Bronchial epithelial cell (primary cell): ENCODE measurements at regions not wholly inside any gene's neighbourhood (a gene's known extent, or its start where the extent isn't known, plus 50 kb on each side); places are given as distances from the start of the nearest gene placed in this dataset.

Experiments used
- DNase-seq: peaks from one replicate; pipeline ENCODE4 v3.0.0-alpha.2; 2010; ENCODE audit warnings: low read depth
- FAIRE-seq: peaks from 2 replicates; lab custom pipeline; 2011; peaks lifted over from hg19 to GRCh38; lab: Jason Lieb, UNC
- H3K27me3 ChIP-seq: 2 replicates; pipeline ENCODE4 v1.5.1; 2011; ENCODE audit warnings: low read length; ENCODE audit not compliant: control insufficient read depth, insufficient read depth
- H3K36me3 ChIP-seq: 2 replicates; pipeline ENCODE4 v1.5.1; 2011; ENCODE audit warnings: low read length; ENCODE audit not compliant: control insufficient read depth, insufficient read depth
- H3K4me3 ChIP-seq: 2 replicates; pipeline ENCODE4 v1.5.1; 2011; ENCODE audit warnings: mild to moderate bottlenecking, low read depth, low read length, control low read depth
- CTCF ChIP-seq: IDR thresholded peaks from 2 replicates; pipeline ENCODE4 v1.5.1; 2011; ENCODE audit warnings: mild to moderate bottlenecking, moderate library complexity, low read length, control low read depth, inconsistent platforms; ENCODE audit not compliant: insufficient read depth, severe bottlenecking

GRCh38 chr10:81306971-81307782, 567.8 kb upstream of the NRG3 start:
- no peak for TF ChIP-seq CTCF
- no peak for DNase-seq
- Histone ChIP-seq H3K4me3 (no peak overlapping the region), H3K27me3 (no peaks in the 10 kb centered on the region), H3K36me3 (no peaks in the 10 kb centered on the region)
- no peak for FAIRE-seq

GRCh38 chr10:81309041-81309552, 565.9 kb upstream of the NRG3 start:
- no peak for TF ChIP-seq CTCF

GRCh38 chr10:81314471-81314870, 560.5 kb upstream of the NRG3 start:
- DNase-seq = no peak
- no peak for TF ChIP-seq CTCF
- no peaks in the 10 kb centered on the region for H3K36me3 ChIP-seq
- no peak overlapping the region for H3K4me3 ChIP-seq
- H3K27me3 ChIP-seq = no peaks in the 10 kb centered on the region
- FAIRE-seq = no peak

More at GRCh38 chr10:81309041-81309552, 565.9 kb upstream of the NRG3 start:
- FAIRE-seq (no peak), DNase-seq (no peak)
- Histone ChIP-seq H3K27me3 (no peaks in the 10 kb centered on the region), H3K36me3 (no peaks in the 10 kb centered on the region), H3K4me3 (no peak overlapping the region)

- Histone ChIP-seq H3K4me3 (no peak overlapping the region), H3K27me3 (no peaks in the 10 kb centered on the region), H3K36me3 (no peaks in the 10 kb centered on the region)
- no peak for TF ChIP-seq CTCF
- FAIRE-seq (no peak), DNase-seq (no peak)
Observed at GRCh38 chr10:81315026-81315425, 560.0 kb upstream of the NRG3 start.

- no peak for TF ChIP-seq CTCF
- FAIRE-seq (no peak), DNase-seq (no peak)
- H3K27me3 ChIP-seq = no peaks in the 10 kb centered on the region
- no peak overlapping the region for H3K4me3 ChIP-seq
- no peaks in the 10 kb centered on the region for H3K36me3 ChIP-seq
Observed at GRCh38 chr10:81348003-81348402, 527.0 kb upstream of the NRG3 start.
